Kidney (tissue), 13 donors: ENCODE measurements at regions not wholly inside any gene's neighbourhood (a gene's known extent, or its start where the extent isn't known, plus 50 kb on each side); places are given as distances from the start of the nearest gene placed in this dataset.
A peak's percentile ranks its signal among the peaks of the same experiment; 100 is the strongest.

Experiments used
- DNase-seq, 5 donors: peaks; one replicate each; pipeline ENCODE4 v3.0.0-alpha.2; 2013 to 2020
- FAIRE-seq: peaks from 2 replicates; lab custom pipeline; 2012; peaks lifted over from hg19 to GRCh38; lab: Jason Lieb, UNC
- H3K27ac ChIP-seq, 2 donors: one replicate each; pipeline ENCODE4 v1.7.0; 2013; ENCODE audit warnings: low read depth in 2 of 2, low read length in 2 of 2, inconsistent platforms in 1 of 2
- H3K27me3 ChIP-seq: one replicate; pipeline ENCODE4 v1.7.1; 2013; ENCODE audit warnings: low read length, inconsistent platforms; ENCODE audit not compliant: control insufficient read depth, insufficient read depth
- H3K36me3 ChIP-seq, 3 donors: one replicate each; pipeline versions ENCODE4 v1.7.0 to v1.7.1; 2013; ENCODE audit warnings: low read length in 3 of 3, control low read depth in 1 of 3, inconsistent platforms in 1 of 3; ENCODE audit not compliant: insufficient read depth in 3 of 3, control insufficient read depth in 2 of 3
- H3K4me1 ChIP-seq, 3 donors: one replicate each; pipeline versions ENCODE4 v1.7.0 to v1.7.1; 2013; ENCODE audit warnings: low read length in 3 of 3, inconsistent platforms in 1 of 3, low read depth in 1 of 3; ENCODE audit not compliant: control insufficient read depth in 2 of 3, insufficient read depth in 2 of 3
- H3K4me3 ChIP-seq, 3 donors: one replicate each; pipeline versions ENCODE4 v1.7.0 to v1.8.1; 2013; ENCODE audit warnings: low read length in 3 of 3, control low read depth in 1 of 3, inconsistent platforms in 1 of 3
- H3K9ac ChIP-seq, 3 donors: one replicate each; pipeline versions ENCODE4 v1.7.0 to v1.7.1; 2013; ENCODE audit warnings: low read length in 3 of 3, control low read depth in 1 of 3, inconsistent platforms in 1 of 3
- H3K9me3 ChIP-seq, 3 donors: one replicate each; pipeline versions ENCODE4 v1.7.0 to v1.7.1; 2013; ENCODE audit warnings: low read length in 3 of 3, control low read depth in 1 of 3, inconsistent platforms in 1 of 3; ENCODE audit not compliant: control insufficient read depth in 2 of 3, insufficient read depth in 1 of 3
- intact Hi-C: fragments of 100-400 bp; cut with DNase I; formaldehyde crosslinking; loops from one replicate; pipeline ENCODE4 v1.11.1; 2022
- TF ChIP-seq, protein P1 (sequence below): IDR thresholded peaks from 3 replicates; pipeline ENCODE4 v1.5.1; 2012; ENCODE audit warnings: mild to moderate bottlenecking, moderate library complexity, borderline replicate concordance; ENCODE audit not compliant: insufficient read depth; ENCODE audit errors: extremely low read depth
- donor health status: control.
- donor health status: control.
- donor health status: control.
- donor health status: control.
- donor health status: control.
- donor health status: DM: yes; HTN: yes; CAD: no.
- donor health status: Normal renal cell carcinoma (clear cell type).

DNA sequence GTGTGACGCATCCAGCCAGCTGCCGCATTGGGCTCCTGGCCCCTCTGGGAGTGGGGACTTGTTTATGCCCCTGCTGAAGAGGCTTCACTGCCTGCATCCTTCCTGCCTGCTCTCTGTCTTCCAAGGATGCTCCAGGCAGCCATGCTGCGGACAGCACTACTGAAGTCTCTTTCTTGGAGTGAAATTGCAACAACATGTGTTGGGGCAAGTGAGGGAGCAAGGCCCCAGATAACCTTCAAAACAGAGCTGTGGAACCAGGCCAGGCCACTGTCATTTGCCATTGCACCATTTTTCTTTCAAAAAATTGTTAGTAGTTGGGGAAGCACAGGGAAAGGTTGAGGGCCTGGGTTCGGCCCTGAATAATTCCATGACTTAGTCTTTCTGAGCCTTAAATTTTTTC is 169.6 kb upstream of the ADRA1B start:
- no peak overlapping the region for H3K27ac ChIP-seq
- no peak overlapping the region for H3K9ac ChIP-seq
- H3K4me1 ChIP-seq, result no peaks in the 10 kb centered on the region
- TF ChIP-seq, protein P1, sequence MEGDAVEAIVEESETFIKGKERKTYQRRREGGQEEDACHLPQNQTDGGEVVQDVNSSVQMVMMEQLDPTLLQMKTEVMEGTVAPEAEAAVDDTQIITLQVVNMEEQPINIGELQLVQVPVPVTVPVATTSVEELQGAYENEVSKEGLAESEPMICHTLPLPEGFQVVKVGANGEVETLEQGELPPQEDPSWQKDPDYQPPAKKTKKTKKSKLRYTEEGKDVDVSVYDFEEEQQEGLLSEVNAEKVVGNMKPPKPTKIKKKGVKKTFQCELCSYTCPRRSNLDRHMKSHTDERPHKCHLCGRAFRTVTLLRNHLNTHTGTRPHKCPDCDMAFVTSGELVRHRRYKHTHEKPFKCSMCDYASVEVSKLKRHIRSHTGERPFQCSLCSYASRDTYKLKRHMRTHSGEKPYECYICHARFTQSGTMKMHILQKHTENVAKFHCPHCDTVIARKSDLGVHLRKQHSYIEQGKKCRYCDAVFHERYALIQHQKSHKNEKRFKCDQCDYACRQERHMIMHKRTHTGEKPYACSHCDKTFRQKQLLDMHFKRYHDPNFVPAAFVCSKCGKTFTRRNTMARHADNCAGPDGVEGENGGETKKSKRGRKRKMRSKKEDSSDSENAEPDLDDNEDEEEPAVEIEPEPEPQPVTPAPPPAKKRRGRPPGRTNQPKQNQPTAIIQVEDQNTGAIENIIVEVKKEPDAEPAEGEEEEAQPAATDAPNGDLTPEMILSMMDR, result no peak
- intact Hi-C loops, result no loop called here
- no peak for FAIRE-seq
- no peak overlapping the region for H3K4me3 ChIP-seq
- H3K36me3 ChIP-seq, result no peaks in the 10 kb centered on the region
- H3K9me3 ChIP-seq, result peaks cover 0 to 8% (median 3%) of the 10 kb centered on the region in 3 donors
- DNase-seq, result peak in 1 of 5 donors; percentile 71
- H3K27me3 ChIP-seq, result no peaks in the 10 kb centered on the region

DNA sequence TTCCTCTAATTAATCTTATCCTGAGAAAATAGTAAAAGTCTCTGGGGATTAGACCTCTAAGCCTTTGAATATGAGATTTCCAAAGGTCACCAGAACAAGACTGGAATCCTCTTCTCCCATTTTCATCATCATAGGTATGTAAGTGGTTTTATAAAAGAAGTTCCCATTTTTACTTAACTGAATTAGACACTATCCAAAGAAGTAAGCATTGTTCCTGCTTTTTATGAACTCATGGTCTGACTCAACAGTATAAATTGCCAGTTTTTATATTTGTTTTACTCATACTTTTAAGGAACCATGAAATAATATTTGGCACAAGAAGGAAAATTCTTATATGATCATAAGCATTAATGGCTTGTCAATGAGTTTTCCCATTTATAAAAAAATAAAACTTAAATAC is 167.1 kb upstream of the ADRA1B start:
- no peak overlapping the region for H3K4me3 ChIP-seq
- H3K27ac ChIP-seq, result no peak overlapping the region
- no peaks in the 10 kb centered on the region for H3K4me1 ChIP-seq
- no peaks in the 10 kb centered on the region for H3K36me3 ChIP-seq
- FAIRE-seq (no peak), DNase-seq (no peak)
- H3K9ac ChIP-seq, result no peak overlapping the region
- no peaks in the 10 kb centered on the region for H3K27me3 ChIP-seq
- TF ChIP-seq, protein P1, result no peak
- intact Hi-C loops, result no loop called here
- H3K9me3 ChIP-seq, result peaks cover 0 to 8% (median 3%) of the 10 kb centered on the region in 3 donors

DNA sequence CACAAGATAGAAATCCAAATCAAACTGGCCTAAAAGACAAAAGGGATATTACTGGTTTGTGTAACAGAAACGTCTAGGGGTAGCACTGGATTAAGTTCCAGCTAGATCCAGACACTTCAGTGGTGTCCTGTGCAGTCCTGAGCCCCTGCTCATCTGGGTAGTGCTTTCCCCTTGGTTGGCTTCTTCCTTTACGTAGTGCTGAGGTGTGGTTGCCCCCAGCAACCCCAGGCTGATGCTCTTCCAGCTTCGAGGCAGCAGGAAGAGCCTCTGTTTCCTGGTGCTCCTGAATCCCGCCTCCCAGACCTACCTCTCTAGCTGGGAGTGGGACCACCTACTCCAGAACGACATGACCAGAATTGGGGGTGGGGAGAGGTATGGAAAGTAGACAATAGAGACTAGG is 166.1 kb upstream of the ADRA1B start:
- TF ChIP-seq, protein P1, result no peak
- Histone ChIP-seq H3K27me3 (no peaks in the 10 kb centered on the region), H3K4me1 (no peaks in the 10 kb centered on the region), H3K9ac (no peak overlapping the region), H3K36me3 (no peaks in the 10 kb centered on the region), H3K9me3 (peaks cover 0 to 8% (median 3%) of the 10 kb centered on the region in 3 donors), H3K27ac (no peak overlapping the region), H3K4me3 (no peak overlapping the region)
- FAIRE-seq, result no peak
- DNase-seq, result no peak
- intact Hi-C loops, result no loop called here

DNA sequence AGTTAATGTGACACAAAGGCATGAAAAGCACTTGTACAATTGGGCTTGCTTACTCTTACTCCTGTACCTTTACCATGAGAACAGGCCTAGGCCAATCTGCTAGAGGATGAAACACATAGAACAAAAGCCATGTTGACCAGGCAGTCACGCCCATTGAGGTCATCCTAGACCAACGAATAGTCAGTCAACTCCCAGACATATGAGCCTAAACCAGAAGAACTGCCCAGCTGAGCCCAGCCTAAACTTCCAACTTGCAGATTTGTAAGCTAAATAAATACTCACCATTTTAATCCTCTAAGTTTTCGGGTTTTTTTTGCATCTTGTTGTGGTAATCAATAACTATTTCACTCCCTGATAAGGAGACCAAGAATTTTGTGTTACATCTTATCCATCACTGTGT is 164.8 kb upstream of the ADRA1B start:
- Histone ChIP-seq H3K36me3 (no peaks in the 10 kb centered on the region), H3K4me1 (no peaks in the 10 kb centered on the region), H3K27me3 (no peaks in the 10 kb centered on the region), H3K9ac (no peak overlapping the region), H3K27ac (no peak overlapping the region), H3K4me3 (no peak overlapping the region), H3K9me3 (peaks cover 0 to 8% (median 3%) of the 10 kb centered on the region in 3 donors)
- TF ChIP-seq, protein P1, result no peak
- DNase-seq (no peak), FAIRE-seq (no peak)
- intact Hi-C loops, result no loop called here
